GM21619 (cell line): ENCODE measurements at regions not wholly inside any gene's neighbourhood (a gene's known extent, or its start where the extent isn't known, plus 50 kb on each side); places are given as distances from the start of the nearest gene placed in this dataset.

ENCODE experiments used
- ATAC-seq: cut with Tn5 transposase; IDR thresholded peaks from one replicate; pipeline ENCODE4 v1.9.1; 2021; ENCODE audit not compliant: unreplicated experiment

DNA sequence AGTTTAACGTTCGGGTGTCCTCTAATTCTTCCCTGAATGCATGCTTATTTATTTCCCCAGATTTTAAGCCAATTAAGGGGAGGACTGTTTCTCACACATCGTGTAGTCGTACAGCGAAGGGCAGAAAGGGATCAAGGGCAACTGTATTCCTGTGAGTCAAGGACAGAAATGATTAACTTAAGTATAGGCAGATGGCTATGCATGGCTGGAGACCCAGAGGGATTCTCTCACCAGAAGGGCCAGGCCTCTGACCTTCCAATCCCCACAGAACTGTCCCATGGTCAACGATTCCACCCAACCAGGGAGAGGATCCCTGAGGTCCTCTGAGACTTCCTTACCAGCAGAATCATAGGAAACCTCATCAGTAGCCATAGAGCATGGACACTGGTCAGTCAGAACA, 161.8 kb upstream of the MAP1B start:
- ATAC-seq: no peak

DNA sequence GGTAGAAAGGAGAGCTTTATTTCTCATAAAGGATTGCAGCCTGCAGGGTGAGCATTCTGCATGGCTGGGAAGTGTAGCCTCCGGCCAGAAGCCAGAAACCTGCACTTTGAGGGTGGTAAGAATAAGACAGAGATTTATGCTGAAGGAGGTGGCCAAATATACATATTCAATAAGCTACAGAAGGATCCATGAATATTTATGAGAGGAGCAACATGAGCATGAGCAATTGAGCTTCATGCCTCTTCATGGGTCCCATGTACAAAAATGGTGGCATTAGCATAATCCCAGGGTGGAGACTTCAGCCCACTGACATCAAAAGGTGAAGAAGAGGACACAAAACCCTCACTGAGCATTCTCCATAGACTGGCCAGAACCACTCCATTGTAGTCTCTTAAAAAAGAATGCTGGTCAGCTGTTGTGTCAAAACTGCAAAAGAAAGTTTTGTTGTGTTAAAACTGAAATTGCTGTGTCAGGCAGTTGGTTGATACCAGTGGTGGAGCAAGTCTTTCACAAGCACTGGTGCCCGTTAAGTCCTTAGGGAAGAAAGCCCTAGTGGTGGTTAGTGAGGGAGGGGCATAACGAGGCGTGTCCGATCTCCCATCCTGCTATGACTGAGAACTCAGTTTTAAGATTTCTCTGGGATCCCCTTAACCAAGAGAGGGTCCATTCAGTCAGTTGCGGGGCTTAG, 160.8 kb upstream of the MAP1B start:
- no peak for ATAC-seq

DNA sequence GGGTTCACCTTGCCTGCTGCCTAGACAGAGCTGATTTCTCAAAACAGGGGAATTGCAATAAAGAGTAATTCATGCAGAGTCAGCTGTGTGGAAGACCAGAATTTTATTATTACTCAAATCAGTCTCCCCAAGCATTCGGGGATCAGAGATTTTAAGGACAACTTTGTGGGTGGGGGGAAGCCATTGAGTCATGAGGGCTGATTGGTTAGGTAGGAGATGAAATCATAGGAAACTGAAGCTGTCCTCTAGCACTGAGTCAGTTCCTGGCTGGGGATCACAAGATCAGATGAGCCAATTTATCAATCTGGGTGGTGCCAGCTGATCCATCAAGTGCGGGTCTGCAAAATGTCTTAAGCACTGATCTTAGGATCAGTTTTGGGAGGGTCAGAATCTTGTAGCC, 159.1 kb upstream of the MAP1B start:
- ATAC-seq: no peak

DNA sequence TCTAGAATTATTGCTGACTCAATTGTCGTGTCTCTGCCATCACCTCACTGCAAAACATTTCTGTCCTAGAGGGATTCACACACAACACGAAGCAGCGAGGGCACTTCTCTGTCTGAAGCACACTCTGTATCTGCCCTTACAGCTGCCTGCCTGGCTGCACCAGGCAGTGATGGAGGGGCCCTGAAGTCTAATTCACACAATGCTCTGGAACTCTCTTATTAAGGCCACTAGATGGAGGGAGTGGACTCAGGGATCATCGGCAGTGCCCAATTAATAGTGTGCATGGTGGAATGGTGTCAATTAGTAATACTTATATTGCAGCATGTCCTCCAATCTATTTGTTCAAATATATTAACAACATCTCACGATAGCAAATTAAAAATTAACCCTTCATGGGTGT, 157.5 kb upstream of the MAP1B start:
- ATAC-seq: no peak

DNA sequence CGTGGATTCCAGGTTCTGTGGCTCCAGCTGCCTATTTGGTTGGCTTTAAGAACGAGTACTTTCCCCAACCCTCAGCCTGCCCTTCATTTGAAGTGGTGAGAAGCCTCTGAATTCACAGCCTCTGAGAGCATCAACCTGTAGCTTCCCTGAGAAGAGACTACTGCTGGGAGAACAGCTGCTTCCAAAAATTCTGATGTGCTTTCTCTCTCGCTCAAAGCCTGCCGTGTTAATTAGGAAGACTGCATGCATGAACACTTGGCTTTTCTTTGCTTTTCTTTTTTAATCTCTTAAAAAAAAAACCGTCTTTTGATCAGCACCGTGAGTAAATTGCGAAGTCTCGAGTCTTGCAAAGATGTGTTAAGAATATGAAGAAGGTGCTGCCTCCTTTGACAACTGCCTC, 153.4 kb upstream of the MAP1B start:
- no peak for ATAC-seq

DNA sequence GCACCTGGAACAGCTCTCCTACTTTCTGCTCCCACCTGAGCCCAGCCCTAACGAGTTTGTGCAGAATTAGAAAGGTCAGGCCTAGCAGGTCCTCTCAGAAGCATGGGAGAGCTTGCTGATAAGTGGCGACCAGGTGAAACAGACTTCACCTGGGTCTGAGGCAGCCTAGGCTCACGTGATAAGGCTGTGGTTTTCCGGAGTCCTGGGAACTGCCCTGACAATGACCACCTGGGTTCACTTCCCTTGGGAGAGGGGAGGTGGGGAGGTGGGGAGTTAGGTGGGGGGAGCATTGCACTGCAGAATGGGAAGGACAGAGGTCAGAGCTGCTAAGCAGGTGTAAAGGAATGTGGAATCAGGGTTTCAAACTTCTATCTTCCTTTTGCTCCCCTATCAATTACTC, 152.9 kb upstream of the MAP1B start:
- ATAC-seq: no peak

DNA sequence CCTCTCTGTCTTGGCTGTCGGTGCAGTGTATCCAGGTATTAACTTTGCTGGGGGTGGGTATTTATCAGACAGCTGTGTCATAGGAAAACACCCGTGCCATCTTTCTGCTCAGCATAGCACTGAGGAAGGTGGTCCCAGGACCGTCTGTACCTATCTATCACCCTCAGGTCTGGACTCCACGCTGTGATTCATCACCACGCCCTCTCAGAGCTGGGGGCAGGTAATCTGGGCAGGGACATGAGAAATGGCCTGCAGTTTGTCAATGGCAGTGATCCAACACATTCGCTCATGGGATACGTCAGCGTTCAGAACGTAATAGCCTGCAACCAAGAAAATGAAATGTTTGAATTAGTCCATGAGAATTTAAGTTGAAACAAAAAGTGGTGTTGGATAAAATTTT, 151.6 kb upstream of the MAP1B start:
- no peak for ATAC-seq

DNA sequence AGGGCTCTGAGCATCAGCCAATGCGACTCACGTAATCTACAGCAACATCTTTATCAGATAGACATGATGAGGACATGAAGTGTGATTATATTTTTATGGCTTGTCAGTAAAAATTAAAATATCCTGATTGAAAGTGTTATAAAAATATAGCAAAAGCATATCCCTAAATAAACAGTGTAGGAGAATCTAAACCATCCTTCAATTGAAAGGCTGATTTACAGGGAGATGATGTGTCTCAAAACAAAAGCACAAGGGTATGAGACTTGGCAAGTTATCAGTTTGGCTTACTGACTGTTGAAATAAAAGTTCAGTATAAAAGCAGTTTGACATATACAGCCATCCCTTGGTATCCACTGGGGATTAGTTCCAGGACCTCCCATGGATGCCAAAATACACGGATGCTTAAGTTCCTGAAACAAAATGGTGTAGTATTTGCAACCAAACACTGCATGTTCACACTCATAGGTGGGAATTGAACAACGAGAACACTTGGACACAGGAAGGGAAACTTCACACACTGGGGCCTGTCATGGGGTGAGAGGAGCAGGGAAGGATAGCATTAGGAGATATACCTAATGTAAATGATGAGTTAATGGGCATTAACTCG, 149.9 kb upstream of the MAP1B start:
- no peak for ATAC-seq

DNA sequence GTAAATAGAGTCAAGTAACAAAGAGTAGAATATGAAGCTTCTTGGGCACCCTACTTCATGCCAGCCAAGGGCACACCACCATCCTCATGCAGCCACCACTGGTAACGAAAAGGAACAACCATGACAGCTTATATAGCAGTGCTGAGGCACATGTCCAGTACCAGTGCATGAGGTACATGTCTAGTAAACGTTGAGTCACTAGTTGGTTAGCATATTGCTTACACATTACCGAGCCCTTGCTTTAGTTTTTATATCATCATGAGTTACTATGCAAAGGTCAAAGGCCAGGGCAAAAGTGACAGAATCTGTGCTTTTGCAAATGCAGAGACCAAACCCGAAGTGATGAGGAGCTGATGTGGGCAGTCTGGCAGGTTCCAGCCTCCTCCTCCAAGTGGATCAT, 147.1 kb upstream of the MAP1B start:
- no peak for ATAC-seq

DNA sequence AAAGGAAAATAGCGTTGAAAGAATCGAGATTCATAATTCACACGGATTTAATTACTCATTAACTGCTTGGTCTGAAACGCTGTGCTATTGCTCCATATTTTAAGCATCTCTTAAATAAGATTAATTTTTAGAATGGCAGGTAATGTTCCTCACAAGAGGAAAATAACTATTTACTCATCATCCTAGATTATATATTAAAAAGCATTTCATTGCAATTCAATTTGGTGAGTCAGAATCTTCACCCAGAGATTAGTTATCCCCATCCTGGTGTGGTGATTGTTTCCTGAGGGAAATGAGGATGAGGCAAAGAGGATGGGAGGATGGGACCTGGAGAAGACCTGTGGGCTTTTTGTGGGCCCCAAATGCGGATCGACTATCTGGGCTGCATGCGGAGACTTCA, 145.5 kb upstream of the MAP1B start:
- no peak for ATAC-seq

DNA sequence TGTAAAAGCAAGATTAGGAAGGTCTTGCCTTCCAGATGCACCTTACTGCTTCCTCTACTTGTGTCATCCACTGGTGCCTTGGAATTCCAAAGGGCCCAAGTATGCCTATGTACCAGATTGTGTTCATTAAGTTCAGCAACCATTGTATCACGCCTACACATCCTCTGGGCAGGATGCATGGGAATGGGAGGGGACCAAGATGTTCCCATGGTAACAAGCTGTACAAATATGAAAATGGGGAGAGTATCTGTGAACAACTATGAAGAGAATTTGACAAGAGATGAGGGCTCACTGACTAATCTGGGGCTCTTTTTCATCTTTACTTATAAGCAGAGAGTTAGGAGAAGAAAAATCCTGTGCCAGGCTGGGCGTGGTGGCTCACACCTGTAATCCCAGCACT, 137.8 kb upstream of the MAP1B start:
- ATAC-seq: no peak

DNA sequence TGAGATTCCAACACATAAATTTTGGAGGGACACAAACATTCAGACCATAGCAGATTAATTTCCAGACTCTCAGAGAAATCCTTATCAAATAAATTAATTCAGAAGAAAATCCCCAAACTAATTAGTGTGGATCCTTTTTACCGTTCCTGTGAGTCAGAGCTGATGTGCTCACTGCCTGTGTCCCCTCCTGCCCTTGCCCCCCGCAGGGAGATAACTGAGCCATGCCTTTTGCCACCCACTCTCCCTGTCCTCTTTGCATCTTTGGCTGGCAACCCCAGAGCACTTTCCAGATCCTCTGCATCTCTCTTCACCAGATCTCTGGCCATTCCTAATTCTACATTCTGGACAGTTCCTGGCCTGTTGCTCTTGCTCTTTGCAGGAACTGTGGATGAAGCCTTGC, 135.4 kb upstream of the MAP1B start:
- no peak for ATAC-seq

DNA sequence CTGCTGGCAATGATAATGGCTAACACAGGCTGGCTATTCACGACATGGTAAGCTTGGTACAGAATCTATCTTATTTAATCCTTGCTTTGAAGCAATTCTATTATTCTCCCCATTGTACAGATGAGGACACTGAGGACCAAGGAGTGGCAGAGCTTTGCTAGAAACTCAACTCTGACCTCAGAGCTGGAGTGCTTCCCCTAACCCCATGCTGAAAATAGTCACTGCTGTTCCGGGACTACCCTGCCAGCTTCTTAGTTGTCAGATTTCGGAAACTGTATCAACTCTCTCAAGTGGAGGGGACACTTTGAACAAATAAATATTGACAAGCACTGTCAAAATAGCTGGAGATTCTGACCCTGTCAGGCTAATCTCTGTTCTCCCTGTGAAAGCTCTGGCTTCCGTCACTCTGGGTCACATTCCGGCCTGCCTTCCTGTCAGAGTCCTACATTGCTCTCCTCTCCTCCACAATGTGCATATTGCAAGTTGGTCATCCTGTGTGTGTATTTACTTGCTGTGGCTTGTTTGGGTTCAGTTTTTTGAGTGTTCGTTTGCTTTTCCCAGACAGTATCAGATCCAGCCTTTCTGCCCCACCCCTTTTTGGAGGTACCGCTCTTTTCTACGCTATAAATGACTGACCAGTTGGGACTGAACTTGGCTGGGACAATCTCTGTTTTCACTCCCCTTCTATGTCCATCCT, 134.3 kb upstream of the MAP1B start:
- ATAC-seq: no peak

DNA sequence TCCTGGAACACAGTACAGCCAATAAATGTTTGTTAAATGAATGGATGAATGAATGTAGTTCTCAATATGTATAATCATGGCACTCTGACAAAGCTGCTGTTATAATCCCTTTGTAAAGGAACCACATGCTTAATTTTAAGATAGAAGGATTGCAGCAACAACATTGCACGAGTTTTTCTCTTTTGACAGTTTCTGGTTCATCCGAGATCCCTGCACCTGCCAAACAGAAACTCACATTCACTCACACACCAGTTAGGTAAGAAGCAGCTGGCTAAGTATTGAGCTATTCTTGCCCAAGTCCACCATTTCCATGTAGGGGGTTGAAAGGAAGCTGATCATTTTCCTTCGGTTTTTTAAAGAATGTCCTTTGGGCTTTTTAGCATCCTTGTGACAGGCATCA, 133.7 kb upstream of the MAP1B start:
- no peak for ATAC-seq

DNA sequence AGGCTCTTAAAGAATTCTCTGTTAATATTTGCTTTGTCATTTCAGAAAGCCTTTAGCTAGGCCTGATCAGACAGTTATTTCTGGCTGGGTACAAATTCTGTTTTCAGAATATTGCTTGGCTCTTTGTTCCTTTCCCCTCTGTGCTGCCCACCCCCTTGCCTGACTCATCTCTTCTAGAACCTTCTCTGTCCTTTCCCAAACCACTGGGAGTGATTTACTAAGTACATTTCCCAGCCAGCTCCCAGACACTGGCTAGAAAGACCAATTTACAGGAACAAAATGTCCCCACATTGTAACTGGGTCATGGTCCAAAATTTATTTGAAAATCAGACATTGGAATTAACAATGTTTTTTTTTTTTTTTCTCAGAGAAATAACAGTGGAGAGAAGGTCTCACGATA, 133.1 kb upstream of the MAP1B start:
- ATAC-seq: no peak

DNA sequence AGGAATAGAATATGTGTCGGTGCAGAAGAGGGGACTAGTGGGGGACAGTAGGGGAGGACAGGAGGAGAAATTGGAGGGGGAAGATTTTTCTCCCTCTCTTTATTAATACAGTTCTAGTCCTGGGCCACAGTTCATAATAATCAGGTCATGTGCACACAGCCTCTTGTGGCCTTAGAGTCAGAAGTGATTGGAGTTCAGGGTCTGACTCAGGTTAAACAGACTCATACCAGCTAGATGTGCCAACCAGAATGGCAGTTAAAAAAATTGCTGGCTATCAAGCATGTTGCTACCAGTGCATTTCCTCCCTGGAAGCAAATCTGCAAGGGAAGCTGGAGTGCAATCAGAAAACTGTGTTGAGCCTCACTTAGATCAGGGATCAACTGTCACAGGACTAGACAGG, 132.7 kb upstream of the MAP1B start:
- ATAC-seq: no peak

DNA sequence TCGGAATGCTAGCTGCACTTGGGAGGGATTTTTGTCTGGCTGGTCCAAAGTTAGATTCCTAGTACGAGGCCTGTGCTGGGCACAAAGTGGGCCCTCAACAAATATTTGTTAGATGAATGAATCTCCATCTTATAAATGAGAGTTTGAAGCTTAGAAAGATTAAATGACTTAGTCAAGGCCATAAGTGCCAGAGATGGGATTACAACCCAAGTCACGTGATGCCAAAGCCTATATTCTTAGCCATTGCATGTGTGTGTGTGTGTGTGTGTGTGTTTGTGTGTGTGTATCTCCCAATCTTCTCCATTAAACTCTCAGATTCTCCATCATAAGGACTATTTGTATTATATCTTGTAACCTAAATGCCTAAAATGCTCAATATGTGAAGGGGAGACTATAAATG, 130.8 kb upstream of the MAP1B start:
- ATAC-seq: no peak

DNA sequence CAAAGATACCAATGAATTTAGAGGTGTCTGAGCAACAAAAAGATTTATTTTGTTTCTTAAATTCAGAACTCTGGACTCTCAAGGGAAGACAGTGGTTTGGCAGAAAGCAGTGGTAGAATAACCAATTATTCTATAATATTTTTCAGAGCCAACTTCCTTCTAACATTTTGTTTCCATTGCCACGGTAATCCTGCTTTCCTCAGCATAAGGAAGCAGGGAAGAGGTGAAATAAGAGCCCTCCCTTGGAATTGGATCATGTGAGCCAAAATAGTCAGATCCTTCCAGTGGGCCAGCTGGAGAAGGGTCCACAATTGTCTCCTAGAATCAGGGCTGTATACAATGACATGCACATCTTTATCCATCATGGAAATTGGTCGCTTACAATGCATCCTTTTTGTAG, 130.0 kb upstream of the MAP1B start:
- no peak for ATAC-seq

DNA sequence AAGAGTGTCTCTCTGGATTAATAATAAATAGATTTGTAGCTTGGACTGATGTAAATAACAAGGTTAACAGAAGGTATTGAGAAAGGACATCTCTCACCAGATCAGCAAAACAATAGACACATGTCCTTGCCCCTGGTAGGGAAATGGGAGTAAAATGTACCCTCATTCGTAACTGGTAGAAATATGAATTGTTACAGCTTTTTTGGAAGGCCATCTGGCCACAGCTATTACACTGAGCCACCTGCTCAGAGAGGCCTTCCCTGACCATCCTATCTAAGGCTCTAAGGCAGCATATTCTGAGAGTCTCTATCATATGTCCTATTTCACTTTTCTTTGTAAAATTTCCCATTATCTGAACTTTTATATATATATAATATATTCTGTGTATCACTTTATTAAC, 129.1 kb upstream of the MAP1B start:
- ATAC-seq: no peak

DNA sequence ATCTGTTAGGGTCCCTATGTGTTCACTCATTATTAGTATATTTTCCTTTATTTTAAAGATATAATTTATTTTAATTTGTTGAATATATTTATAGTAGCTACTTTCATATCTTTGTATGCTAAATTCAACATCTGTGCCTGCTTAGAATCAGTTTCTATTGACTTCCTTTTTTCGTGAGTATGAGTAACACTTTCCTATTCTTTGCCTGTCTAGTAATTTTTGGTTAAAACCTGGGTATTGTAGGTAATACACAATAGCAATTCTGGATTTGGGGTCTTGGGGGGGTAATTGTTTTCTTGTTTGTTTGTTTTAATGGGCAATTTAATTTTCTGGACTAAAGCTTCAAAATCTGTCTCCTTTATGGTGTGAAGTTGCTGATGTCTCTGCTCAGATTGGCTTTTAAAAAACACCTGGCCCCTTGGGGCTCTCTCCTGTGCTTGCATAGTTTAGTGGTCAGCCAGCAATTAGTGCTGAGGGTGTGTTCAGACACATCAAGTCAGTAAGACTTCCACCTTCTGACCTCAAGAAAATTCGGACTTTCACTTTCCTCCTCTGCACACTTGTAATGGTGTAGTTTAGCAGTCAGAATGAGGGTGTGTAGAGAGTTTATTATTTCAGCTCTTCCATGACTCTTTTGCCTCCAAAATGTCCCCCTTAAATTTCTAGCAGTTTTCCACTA, 124.4 kb upstream of the MAP1B start:
- no peak for ATAC-seq

DNA sequence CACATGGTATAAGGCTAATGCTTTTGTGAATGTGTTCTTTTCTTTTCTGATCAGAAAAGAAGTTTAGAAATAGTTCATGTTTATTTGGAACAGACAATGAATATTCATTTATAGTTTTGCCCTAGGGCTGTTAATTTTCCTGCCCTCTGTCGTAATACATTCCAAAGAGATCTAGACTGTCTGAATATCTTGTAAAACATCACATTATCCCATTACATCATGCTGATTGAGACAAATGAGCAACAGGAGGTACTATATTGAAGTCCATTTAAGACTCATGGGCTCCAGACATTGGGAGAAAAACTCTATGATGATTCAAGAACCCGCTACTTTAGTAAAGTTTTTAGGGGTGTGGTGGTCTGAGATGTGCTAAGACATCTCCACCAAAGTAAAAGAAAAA, 121.2 kb upstream of the MAP1B start:
- ATAC-seq: no peak

DNA sequence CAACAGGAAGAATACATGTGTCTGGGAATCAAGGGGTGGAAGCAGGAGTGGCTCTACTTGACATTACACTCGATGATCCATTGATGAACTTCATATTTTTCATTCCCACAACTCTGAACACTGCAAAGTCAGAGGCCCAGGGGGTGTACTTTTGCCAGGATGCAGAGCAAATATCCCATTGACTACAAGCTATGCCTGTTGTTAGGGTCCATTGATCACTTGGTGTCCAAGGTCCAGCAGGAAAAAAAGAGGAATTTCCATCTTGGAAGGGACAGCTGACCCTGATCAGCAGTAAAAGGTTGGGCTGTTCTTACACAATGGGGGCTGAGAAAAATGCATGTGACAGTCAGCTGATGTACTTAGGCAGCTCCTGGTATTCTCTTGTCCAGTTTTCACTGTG, 118.5 kb upstream of the MAP1B start:
- ATAC-seq: no peak
